Suprapubic skin (tissue), 4 donors: ENCODE measurements at regions not wholly inside any gene's neighbourhood (a gene's known extent, or its start where the extent isn't known, plus 50 kb on each side); places are given as distances from the start of the nearest gene placed in this dataset.

ENCODE experiments used
- DNase-seq, 2 donors: peaks; one replicate each; pipeline ENCODE4 v3.0.0-alpha.2; 2019; ENCODE audit warnings: low spot score in 2 of 2
- H3K27ac ChIP-seq: fragments of 200-600 bp; sonication (generic); one replicate; pipeline ENCODE4 v1.5.1; 2019
- H3K27me3 ChIP-seq: fragments of 200-600 bp; sonication (generic); one replicate; pipeline ENCODE4 v1.5.1; 2019
- H3K36me3 ChIP-seq: fragments of 200-600 bp; sonication (generic); one replicate; pipeline ENCODE4 v1.5.1; 2019
- H3K4me1 ChIP-seq: fragments of 200-600 bp; sonication (generic); one replicate; pipeline ENCODE4 v1.5.1; 2019
- H3K4me3 ChIP-seq: fragments of 200-600 bp; sonication (generic); one replicate; pipeline ENCODE4 v1.5.1; 2019; ENCODE audit warnings: mild to moderate bottlenecking
- H3K9me3 ChIP-seq: fragments of 200-600 bp; sonication (generic); one replicate; pipeline ENCODE4 v1.5.1; 2019
- CTCF ChIP-seq, 2 donors: fragments of 200-600 bp in 1 of 2; fragments of 450-650 bp in 1 of 2; sonication (generic) in 1 of 2; IDR thresholded peaks; one replicate each; pipeline ENCODE4 v1.5.1; 2016 to 2019; ENCODE audit warnings: antibody characterized with exemption in 2 of 2, mild to moderate bottlenecking in 1 of 2, moderate library complexity in 1 of 2
- EP300 ChIP-seq: sonication (generic); formaldehyde crosslinking; IDR thresholded peaks from one replicate; pipeline ENCODE4 v1.6.1; 2017; ENCODE audit warnings: antibody characterized with exemption
- POLR2A ChIP-seq, 2 donors: fragments of 450-650 bp; IDR thresholded peaks; one replicate each; pipeline ENCODE4 v1.6.1; 2017; ENCODE audit warnings: antibody characterized with exemption in 2 of 2, mild to moderate bottlenecking in 2 of 2, moderate library complexity in 2 of 2
- POLR2AphosphoS5 ChIP-seq, 3 donors: sonication (generic); formaldehyde crosslinking; IDR thresholded peaks; one replicate each; pipeline ENCODE4 v1.6.1; 2017; ENCODE audit warnings: antibody characterized with exemption in 3 of 3
- WGBS: methylation state at CpG from one replicate; pipeline ENCODE4 v1.1.5; 2018; 5-methylcytosine and 5-hydroxymethylcytosine counted together

DNA sequence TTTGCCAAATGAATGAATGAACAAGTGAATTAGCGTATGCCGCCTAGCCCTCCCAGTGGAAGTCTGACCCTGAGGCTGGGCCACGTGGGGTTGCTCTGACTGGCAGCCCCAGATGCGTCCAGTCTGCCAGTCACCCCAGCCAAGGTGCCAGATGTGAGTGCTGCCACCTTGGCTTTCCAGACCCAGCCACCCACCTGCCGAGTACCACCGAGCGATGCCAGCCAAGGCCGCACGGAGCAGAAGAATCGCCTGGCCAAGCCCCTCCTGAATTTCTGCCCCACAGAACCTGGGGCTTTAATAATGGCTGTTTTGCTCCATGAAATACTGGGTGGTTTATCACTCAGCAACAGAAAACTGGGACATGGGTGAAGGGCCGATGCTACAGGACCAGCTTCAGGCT lies 59.3 kb downstream of the ADRA2C start:
- Histone ChIP-seq H3K27me3 (peaks cover 68% of the 10 kb centered on the region), H3K9me3 (no peaks in the 10 kb centered on the region), H3K4me1 (peaks cover 13% of the 10 kb centered on the region), H3K27ac (no peak overlapping the region), H3K4me3 (no peak overlapping the region), H3K36me3 (no peaks in the 10 kb centered on the region)
- no peak for DNase-seq
- TF ChIP-seq EP300 = no peak
- TF ChIP-seq POLR2AphosphoS5 (IDR thresholded peaks at IDR 0.05) = no peak
- TF ChIP-seq CTCF (IDR thresholded peaks at IDR 0.05) = no peak
- no peak for TF ChIP-seq POLR2A (IDR thresholded peaks at IDR 0.05)
- 85% methylated on average over 10 of the region's 11 CpGs for WGBS

DNA sequence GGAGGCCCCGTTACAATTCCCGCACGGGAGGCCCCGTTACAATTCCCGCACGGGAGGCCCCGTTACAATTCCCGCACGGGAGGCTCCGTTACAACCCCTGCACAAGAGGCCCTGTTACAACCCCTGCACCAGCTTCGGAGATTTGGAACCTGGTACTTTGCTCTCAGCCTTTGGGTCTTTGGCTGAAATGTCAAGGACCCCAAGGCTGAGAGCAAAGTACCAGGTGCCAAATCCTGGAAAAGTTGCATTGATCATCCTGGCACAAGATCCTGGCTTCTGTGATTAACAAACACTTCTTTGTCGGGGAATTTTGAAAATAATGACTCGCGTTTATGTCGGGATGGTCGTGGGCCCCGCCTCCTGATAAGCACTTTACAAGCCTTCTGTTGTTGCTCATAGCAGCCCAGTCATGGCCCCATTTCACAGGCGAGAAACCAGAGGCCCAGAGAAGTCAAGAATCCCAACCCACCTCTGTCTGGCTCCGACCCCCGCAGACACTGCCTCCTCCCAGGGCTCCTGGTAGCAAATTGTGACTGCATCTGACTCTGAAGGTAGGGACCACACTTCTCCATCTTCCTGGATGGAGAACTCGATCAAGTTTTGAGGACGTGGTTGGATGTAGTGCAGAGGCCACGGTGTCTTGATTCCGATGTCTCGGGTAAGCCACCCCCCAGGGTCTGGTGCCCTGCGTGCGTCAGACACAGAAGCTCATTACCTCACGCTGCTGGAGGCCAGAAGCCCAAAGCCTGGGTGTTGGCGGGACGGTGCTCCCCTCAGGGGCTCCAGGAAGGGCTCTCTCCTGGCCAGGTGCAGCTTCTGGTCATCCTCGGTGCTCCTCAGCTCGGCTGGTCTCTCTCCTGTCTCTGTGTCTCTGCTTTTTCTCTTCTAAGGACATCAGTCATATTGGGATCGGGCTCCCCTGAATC lies 60.3 kb downstream of the ADRA2C start:
- H3K27me3 ChIP-seq = peaks cover 67% of the 10 kb centered on the region
- H3K9me3 ChIP-seq = no peaks in the 10 kb centered on the region
- WGBS = 78% methylated on average over 28 of the region's 33 CpGs
- no peak for DNase-seq
- no peak overlapping the region for H3K4me3 ChIP-seq
- TF ChIP-seq POLR2AphosphoS5 (IDR thresholded peaks at IDR 0.05) = no peak
- TF ChIP-seq POLR2A (IDR thresholded peaks at IDR 0.05) = no peak
- TF ChIP-seq CTCF (IDR thresholded peaks at IDR 0.05) = no peak
- TF ChIP-seq EP300 = no peak
- no peaks in the 10 kb centered on the region for H3K36me3 ChIP-seq
- peaks cover 13% of the 10 kb centered on the region for H3K4me1 ChIP-seq
- H3K27ac ChIP-seq = no peak overlapping the region

DNA sequence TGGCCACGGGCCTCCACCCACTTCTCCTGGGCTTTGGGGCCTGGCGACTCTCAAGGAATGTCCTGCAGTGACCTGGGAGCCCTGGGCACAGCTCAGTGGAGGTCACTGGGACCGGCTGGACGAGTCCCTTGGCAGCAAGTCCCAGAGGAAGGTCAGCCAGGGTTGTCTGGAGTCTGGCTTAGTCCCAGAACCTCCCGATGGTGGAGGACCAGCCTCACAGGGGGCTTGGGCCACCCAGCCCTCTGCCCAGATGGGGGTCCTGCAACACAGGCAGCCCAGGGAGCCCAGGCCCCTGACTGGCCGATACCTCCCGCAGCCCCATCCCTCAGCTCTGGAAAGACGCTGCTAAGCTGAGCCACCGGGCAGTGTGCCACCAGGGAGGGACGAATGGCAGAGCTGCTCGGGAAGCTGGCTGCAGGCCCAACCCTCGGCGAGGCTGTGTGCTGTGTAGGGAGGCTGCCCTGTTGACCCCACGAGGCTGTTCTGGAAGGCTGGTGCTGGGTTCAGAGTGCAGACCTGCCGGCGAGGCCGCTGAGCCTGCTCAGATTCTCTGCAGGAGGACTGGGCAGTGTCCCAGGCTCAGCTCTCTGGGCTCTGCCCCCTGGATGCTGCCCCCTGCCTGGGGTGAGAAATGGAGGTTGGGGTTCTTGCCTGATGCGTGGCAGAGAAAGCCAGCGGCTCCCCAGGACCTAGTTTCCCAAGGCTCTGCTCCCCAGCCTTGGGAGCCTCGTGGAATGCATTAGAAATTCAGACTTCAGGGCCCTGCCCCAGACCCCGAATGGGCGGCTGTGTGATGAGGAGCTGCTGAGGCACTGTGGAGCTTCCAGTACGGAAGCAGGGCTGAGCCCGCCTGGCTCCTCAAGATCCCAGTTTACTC lies 61.7 kb downstream of the ADRA2C start:
- Histone ChIP-seq H3K9me3 (no peaks in the 10 kb centered on the region), H3K4me1 (peaks cover 13% of the 10 kb centered on the region), H3K27ac (no peak overlapping the region), H3K27me3 (peaks cover 60% of the 10 kb centered on the region), H3K36me3 (no peaks in the 10 kb centered on the region), H3K4me3 (no peak overlapping the region)
- DNase-seq = no peak
- 50% methylated on average over 2 of the region's 24 CpGs for WGBS
- TF ChIP-seq CTCF (IDR thresholded peaks at IDR 0.05) (no peak), POLR2AphosphoS5 (IDR thresholded peaks at IDR 0.05) (no peak), POLR2A (IDR thresholded peaks at IDR 0.05) (no peak), EP300 (no peak)

DNA sequence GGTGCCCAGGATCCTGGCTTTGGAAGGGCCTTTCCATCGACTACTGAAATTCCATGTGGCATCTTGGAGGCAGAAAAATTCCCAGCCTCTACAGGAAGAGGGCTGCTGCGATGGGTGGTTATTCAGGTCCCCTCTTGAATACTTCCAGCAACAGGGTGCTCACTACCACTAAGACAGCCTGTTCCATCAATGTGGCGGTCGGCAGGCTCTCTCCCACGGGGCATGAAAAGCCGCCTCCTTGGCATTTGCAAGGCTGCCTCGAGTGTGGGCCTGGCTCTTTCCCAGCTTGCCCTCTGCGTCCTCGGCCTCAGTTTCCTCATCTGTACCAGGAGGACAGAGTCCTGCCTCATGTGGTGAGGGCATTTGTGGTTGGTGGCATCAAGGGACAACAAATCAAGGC lies 62.4 kb downstream of the ADRA2C start:
- no peaks in the 10 kb centered on the region for H3K36me3 ChIP-seq
- 90% methylated on average over 9 of the region's 9 CpGs for WGBS
- no peak for DNase-seq
- TF ChIP-seq CTCF (IDR thresholded peaks at IDR 0.05) (no peak), EP300 (no peak), POLR2AphosphoS5 (IDR thresholded peaks at IDR 0.05) (no peak), POLR2A (IDR thresholded peaks at IDR 0.05) (no peak)
- no peaks in the 10 kb centered on the region for H3K9me3 ChIP-seq
- no peak overlapping the region for H3K4me3 ChIP-seq
- peaks cover 13% of the 10 kb centered on the region for H3K4me1 ChIP-seq
- H3K27ac ChIP-seq = no peak overlapping the region
- peaks cover 66% of the 10 kb centered on the region for H3K27me3 ChIP-seq
